ENCODE measurements at regions not wholly inside any gene's neighbourhood (a gene's known extent, or its start where the extent isn't known, plus 50 kb on each side); places are given as distances from the start of the nearest gene placed in this dataset.
A peak's percentile ranks its signal among the peaks of the same experiment; 100 is the strongest.

GRCh38 chr3:117768581-117768980, 1059.0 kb downstream of the TUSC7 start:
- ATAC-seq: no peak
- TF ChIP-seq GLIS3 (CRISPR knock-in tag; IDR thresholded peaks at IDR 0.05): no peak
- TF ChIP-seq BACH2 (CRISPR knock-in tag; IDR thresholded peaks at IDR 0.05; ENCODE audit: borderline replicate concordance): no peak
- no peak for TF ChIP-seq RARB (CRISPR knock-in tag; IDR thresholded peaks at IDR 0.05)
- no peak for TF ChIP-seq TCF4 (CRISPR knock-in tag; IDR thresholded peaks at IDR 0.05; ENCODE audit: borderline replicate concordance)
- no peak for TF ChIP-seq SNAI2 (CRISPR knock-in tag; IDR thresholded peaks at IDR 0.05)
- TF ChIP-seq ZC3H10 (CRISPR knock-in tag; IDR thresholded peaks at IDR 0.05): no peak
- TF ChIP-seq OSR1 (CRISPR knock-in tag; IDR thresholded peaks at IDR 0.05): no peak
- TF ChIP-seq ZNF70 (CRISPR knock-in tag; IDR thresholded peaks at IDR 0.05): no peak
- TF ChIP-seq CSRNP3 (CRISPR knock-in tag; IDR thresholded peaks at IDR 0.05): no peak
- TF ChIP-seq ZNF565 (CRISPR knock-in tag; conservative IDR thresholded peaks at IDR 0.05; ENCODE audit: low read depth): no peak
- TF ChIP-seq PATZ1 (CRISPR knock-in tag; IDR thresholded peaks at IDR 0.05; ENCODE audit: borderline replicate concordance): no peak
- TF ChIP-seq ISL1 (CRISPR knock-in tag; IDR thresholded peaks at IDR 0.05): no peak
- no peak for TF ChIP-seq TSHZ2 (CRISPR knock-in tag; IDR thresholded peaks at IDR 0.05)
- TF ChIP-seq CREB5 (CRISPR knock-in tag; IDR thresholded peaks at IDR 0.05; ENCODE audit: low read depth): no peak
- no peak for TF ChIP-seq ZNF8 (CRISPR knock-in tag; IDR thresholded peaks at IDR 0.05)
- no peak for TF ChIP-seq ZFP30 (CRISPR knock-in tag; IDR thresholded peaks at IDR 0.05)
- no peak for TF ChIP-seq PPARA (CRISPR knock-in tag; IDR thresholded peaks at IDR 0.05; ENCODE audit: borderline replicate concordance)
- no peak for TF ChIP-seq ESRRG (CRISPR knock-in tag; IDR thresholded peaks at IDR 0.05)

- ATAC-seq: no peak
- TF ChIP-seq RARB (CRISPR knock-in tag; IDR thresholded peaks at IDR 0.05): no peak
- 0 out of 2 replicates have a peak, but pooled peaks have one; percentile 19 for TF ChIP-seq TCF4 (CRISPR knock-in tag; IDR thresholded peaks at IDR 0.05; ENCODE audit: borderline replicate concordance)
Observed at GRCh38 chr3:117774130-117774529, 1064.6 kb downstream of the TUSC7 start.

- no peak for ATAC-seq
- no peak for TF ChIP-seq ZNF565 (CRISPR knock-in tag; conservative IDR thresholded peaks at IDR 0.05; ENCODE audit: low read depth)
Observed at GRCh38 chr3:117786349-117786748, 1076.8 kb downstream of the TUSC7 start.

GRCh38 chr3:117788061-117788460, 1078.5 kb downstream of the TUSC7 start:
- no peak for TF ChIP-seq PPARA (CRISPR knock-in tag; IDR thresholded peaks at IDR 0.05; ENCODE audit: borderline replicate concordance)
- no peak for TF ChIP-seq POU6F1 (CRISPR knock-in tag; IDR thresholded peaks at IDR 0.05; ENCODE audit: borderline replicate concordance, low read depth)
- TF ChIP-seq ZFP3 (CRISPR knock-in tag; IDR thresholded peaks at IDR 0.05): no peak
- TF ChIP-seq OSR1 (CRISPR knock-in tag; IDR thresholded peaks at IDR 0.05): no peak
- TF ChIP-seq ZC3H10 (CRISPR knock-in tag; IDR thresholded peaks at IDR 0.05): no peak
- no peak for TF ChIP-seq TOX (CRISPR knock-in tag; IDR thresholded peaks at IDR 0.05; ENCODE audit: borderline replicate concordance)
- no peak for TF ChIP-seq ZNF70 (CRISPR knock-in tag; IDR thresholded peaks at IDR 0.05)
- TF ChIP-seq SNAI2 (CRISPR knock-in tag; IDR thresholded peaks at IDR 0.05): no peak
- no peak for TF ChIP-seq GLIS3 (CRISPR knock-in tag; IDR thresholded peaks at IDR 0.05)
- TF ChIP-seq TCF4 (CRISPR knock-in tag; IDR thresholded peaks at IDR 0.05; ENCODE audit: borderline replicate concordance): no peak
- TF ChIP-seq TSHZ2 (CRISPR knock-in tag; IDR thresholded peaks at IDR 0.05): no peak
- no peak for TF ChIP-seq CSDC2 (CRISPR knock-in tag; IDR thresholded peaks at IDR 0.05)
- peak; percentile 80 for ATAC-seq

Measured in SK-N-SH treated with all-trans-retinoic acid at 6 μM for 48 hours (cell line).